MCF 10A (cell line): ENCODE measurements at regions not wholly inside any gene's neighbourhood (a gene's known extent, or its start where the extent isn't known, plus 50 kb on each side); places are given as distances from the start of the nearest gene placed in this dataset.

ENCODE experiments used
- BruUV-seq: library from RNA; stranded (reverse); fragments of 400-500 nt; replicated peaks from 2 replicates; lab custom pipeline; 2021; lab: Mats Ljungman, UMichigan
- CTCF ChIA-PET: fragments of 300-600 bp; sonication (Branson Sonifier 250); formaldehyde crosslinking; extraction: SDS; loops from one replicate; lab custom pipeline; 2021; ENCODE audit warnings: antibody characterized with exemption, inconsistent platforms; lab: Yijun Ruan, JAX
- POLR2A ChIA-PET: fragments of 300-600, 350-650 bp; sonication (Branson Sonifier 250); formaldehyde crosslinking; extraction: SDS; loops from one replicate; lab custom pipeline; 2020; ENCODE audit warnings: antibody characterized with exemption, inconsistent platforms; lab: Yijun Ruan, JAX
- DNase-seq: peaks from one replicate; pipeline ENCODE4 v3.0.0-alpha.2; 2018; ENCODE audit not compliant: unreplicated experiment
- H3K27ac Mint-ChIP-seq: one replicate; pipeline ENCODE4 v1.8.0; 2022; ENCODE audit warnings: mild to moderate bottlenecking, low read depth, mixed read lengths; ENCODE audit not compliant: unreplicated experiment
- H3K27me3 Mint-ChIP-seq: one replicate; pipeline ENCODE4 v1.8.0; 2022; ENCODE audit warnings: mixed read lengths; ENCODE audit not compliant: insufficient read depth, unreplicated experiment
- H3K36me3 Mint-ChIP-seq: one replicate; pipeline ENCODE4 v1.8.0; 2022; ENCODE audit warnings: mild to moderate bottlenecking, moderate library complexity, mixed read lengths; ENCODE audit not compliant: insufficient read depth, unreplicated experiment
- H3K4me1 Mint-ChIP-seq: one replicate; pipeline ENCODE4 v1.8.0; 2022; ENCODE audit warnings: mixed read lengths; ENCODE audit not compliant: insufficient read depth, unreplicated experiment
- H3K4me3 Mint-ChIP-seq: one replicate; pipeline ENCODE4 v1.8.0; 2022; ENCODE audit warnings: mild to moderate bottlenecking, moderate library complexity, mixed read lengths; ENCODE audit not compliant: unreplicated experiment
- H3K9me3 Mint-ChIP-seq: one replicate; pipeline ENCODE4 v1.8.0; 2022; ENCODE audit warnings: mixed read lengths; ENCODE audit not compliant: unreplicated experiment
- intact Hi-C: fragments of 100-400 bp; cut with micrococcal nuclease; formaldehyde crosslinking; loops from 2 replicates; pipeline ENCODE4 v1.14.1; 2022
- TF ChIP-seq, protein P1 (sequence below): fragments of 200-600 bp; IDR thresholded peaks from one replicate; pipeline ENCODE4 v1.8.0; 2022; ENCODE audit warnings: antibody characterized with exemption, mild to moderate bottlenecking; ENCODE audit not compliant: unreplicated experiment

DNA sequence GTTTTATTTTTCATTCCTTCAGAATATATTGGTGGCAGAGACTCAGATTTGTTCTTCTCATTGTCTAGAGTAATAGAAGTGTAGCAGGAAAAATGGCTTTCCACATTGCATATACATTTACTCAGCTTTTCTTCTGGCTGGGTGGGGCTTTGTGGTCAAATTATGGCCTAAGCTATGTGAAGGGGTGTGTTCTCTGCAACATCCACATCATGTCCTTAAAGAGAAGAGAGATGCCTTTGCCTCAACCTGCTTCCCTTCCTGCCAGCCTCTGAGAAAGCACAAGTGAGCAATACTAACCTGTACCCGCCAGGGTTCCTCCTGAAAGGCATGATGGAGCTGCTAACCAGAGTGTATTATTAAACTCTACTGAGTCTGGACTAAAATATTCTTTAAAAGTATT is 695.6 kb upstream of the FAM241A start:
- no peaks in the 10 kb centered on the region for H3K9me3 Mint-ChIP-seq
- H3K27ac Mint-ChIP-seq = no peak overlapping the region
- ChIA-PET CTCF (interaction anchor here (0.6 kb wide), 1 partner anchor 76 kb away, joined by 3 read pairs; no protein-coding TSS in a partner anchor), POLR2A (interaction anchor here (1.0 kb wide), 1 partner anchor 62 kb away, joined by 3 read pairs; no protein-coding TSS in a partner anchor)
- DNase-seq = peak; percentile 39
- H3K4me1 Mint-ChIP-seq = no peaks in the 10 kb centered on the region
- intact Hi-C loops = no loop called here
- TF ChIP-seq, protein P1, sequence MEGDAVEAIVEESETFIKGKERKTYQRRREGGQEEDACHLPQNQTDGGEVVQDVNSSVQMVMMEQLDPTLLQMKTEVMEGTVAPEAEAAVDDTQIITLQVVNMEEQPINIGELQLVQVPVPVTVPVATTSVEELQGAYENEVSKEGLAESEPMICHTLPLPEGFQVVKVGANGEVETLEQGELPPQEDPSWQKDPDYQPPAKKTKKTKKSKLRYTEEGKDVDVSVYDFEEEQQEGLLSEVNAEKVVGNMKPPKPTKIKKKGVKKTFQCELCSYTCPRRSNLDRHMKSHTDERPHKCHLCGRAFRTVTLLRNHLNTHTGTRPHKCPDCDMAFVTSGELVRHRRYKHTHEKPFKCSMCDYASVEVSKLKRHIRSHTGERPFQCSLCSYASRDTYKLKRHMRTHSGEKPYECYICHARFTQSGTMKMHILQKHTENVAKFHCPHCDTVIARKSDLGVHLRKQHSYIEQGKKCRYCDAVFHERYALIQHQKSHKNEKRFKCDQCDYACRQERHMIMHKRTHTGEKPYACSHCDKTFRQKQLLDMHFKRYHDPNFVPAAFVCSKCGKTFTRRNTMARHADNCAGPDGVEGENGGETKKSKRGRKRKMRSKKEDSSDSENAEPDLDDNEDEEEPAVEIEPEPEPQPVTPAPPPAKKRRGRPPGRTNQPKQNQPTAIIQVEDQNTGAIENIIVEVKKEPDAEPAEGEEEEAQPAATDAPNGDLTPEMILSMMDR = no peak
- H3K4me3 Mint-ChIP-seq = no peak overlapping the region
- no TSS peak for BruUV-seq
- no peaks in the 10 kb centered on the region for H3K27me3 Mint-ChIP-seq
- H3K36me3 Mint-ChIP-seq = peaks cover 7% of the 10 kb centered on the region

DNA sequence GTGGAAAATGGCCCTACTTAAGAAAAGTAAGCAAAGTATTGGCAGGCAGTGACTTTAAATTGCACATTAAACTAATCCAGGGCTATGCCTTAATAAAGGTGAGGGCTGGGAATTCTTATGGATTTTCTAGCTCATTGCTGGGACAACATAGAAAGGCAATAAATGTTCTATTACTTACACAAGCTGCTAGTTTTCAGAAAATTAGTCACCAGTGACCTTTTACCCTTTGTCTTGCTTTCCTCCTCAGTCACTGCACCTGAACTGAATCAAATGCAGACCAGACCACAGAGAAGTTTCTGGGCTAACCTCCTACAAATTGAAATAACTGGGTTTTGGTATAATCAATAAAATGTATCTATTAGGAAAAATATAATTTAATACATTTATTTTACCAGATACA is 694.4 kb upstream of the FAM241A start:
- no peaks in the 10 kb centered on the region for H3K27me3 Mint-ChIP-seq

DNA sequence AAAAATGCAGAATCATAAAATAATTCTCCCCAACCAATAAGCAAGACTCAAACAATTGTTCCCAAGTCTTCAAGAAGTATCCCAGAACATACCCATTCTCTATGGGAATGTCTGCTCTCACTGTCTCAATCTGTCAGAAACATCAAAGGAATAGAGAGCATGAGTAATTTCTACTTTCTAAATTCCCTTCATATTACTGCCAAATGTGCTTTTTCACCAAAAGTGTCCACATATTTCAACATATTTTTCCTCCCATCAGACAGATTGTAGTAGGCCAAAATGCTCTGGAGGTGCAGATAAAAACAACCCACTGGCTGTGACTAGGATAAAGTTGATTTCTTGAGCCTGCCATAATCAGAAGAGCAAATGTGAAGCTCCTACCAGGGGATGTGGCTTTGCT is 692.0 kb upstream of the FAM241A start:
- BruUV-seq = no TSS peak
- Mint-ChIP-seq H3K9me3 (no peaks in the 10 kb centered on the region), H3K27me3 (no peaks in the 10 kb centered on the region), H3K4me3 (no peak overlapping the region), H3K4me1 (no peaks in the 10 kb centered on the region), H3K36me3 (peaks cover 7% of the 10 kb centered on the region), H3K27ac (no peak overlapping the region)
- ChIA-PET CTCF (no interaction called here), POLR2A (no interaction called here)
- intact Hi-C loops = no loop called here
- DNase-seq = no peak
- TF ChIP-seq, protein P1 = no peak

More for the DNA sequence above, 694.4 kb upstream of the FAM241A start:
- H3K9me3 Mint-ChIP-seq = no peaks in the 10 kb centered on the region
- TF ChIP-seq, protein P1 = no peak
- POLR2A ChIA-PET = interaction anchor here (1.0 kb wide), 1 partner anchor 51 kb away, joined by 4 read pairs; no protein-coding TSS in a partner anchor
- peaks cover 7% of the 10 kb centered on the region for H3K36me3 Mint-ChIP-seq
- CTCF ChIA-PET = interaction anchor here (0.7 kb wide), 1 partner anchor 217 kb away, joined by 5 read pairs; no protein-coding TSS in a partner anchor
- no TSS peak for BruUV-seq
- H3K27ac Mint-ChIP-seq = no peak overlapping the region
- no peaks in the 10 kb centered on the region for H3K4me1 Mint-ChIP-seq
- intact Hi-C loops = no loop called here
- no peak overlapping the region for H3K4me3 Mint-ChIP-seq
- peak; percentile 16 for DNase-seq

DNA sequence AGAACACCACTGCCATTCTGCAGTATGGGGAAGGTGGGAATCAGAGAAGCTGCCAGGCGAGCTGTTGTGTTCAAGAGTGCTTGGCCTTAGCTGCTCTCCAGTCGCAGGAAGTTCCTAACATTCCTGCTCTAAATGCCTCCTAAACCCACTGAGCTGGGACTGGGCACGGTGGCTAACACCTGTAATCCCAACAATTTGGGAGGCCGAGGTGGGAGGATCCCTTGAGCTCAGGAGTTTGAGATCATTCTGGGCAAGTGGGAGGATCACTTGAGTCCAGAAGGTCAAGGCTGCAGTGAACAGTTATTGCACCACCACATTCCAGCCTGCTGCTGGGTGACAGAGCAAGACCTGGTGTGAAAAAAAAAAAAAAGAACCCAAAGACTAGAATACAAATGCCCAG is 690.3 kb upstream of the FAM241A start:
- Mint-ChIP-seq H3K36me3 (peaks cover 7% of the 10 kb centered on the region), H3K27ac (no peak overlapping the region), H3K4me3 (no peak overlapping the region), H3K9me3 (no peaks in the 10 kb centered on the region), H3K27me3 (no peaks in the 10 kb centered on the region), H3K4me1 (no peaks in the 10 kb centered on the region)
- CTCF ChIA-PET = no interaction called here
- intact Hi-C loops = no loop called here
- TF ChIP-seq, protein P1 = no peak
- POLR2A ChIA-PET = interaction anchor here (0.5 kb wide), 1 partner anchor 313 kb away, joined by 3 read pairs; no protein-coding TSS in a partner anchor
- BruUV-seq = no TSS peak
- no peak for DNase-seq
